UCSD-AML1 (cell line): ENCODE measurements at regions not wholly inside any gene's neighbourhood (a gene's known extent, or its start where the extent isn't known, plus 50 kb on each side); places are given as distances from the start of the nearest gene placed in this dataset.
A peak's percentile ranks its signal among the peaks of the same experiment; 100 is the strongest.

Experiments
- DNase-seq: peaks from one replicate; lab custom pipeline; 2025; ENCODE audit not compliant: unreplicated experiment; lab: John Stamatoyannopoulos, UW

DNA sequence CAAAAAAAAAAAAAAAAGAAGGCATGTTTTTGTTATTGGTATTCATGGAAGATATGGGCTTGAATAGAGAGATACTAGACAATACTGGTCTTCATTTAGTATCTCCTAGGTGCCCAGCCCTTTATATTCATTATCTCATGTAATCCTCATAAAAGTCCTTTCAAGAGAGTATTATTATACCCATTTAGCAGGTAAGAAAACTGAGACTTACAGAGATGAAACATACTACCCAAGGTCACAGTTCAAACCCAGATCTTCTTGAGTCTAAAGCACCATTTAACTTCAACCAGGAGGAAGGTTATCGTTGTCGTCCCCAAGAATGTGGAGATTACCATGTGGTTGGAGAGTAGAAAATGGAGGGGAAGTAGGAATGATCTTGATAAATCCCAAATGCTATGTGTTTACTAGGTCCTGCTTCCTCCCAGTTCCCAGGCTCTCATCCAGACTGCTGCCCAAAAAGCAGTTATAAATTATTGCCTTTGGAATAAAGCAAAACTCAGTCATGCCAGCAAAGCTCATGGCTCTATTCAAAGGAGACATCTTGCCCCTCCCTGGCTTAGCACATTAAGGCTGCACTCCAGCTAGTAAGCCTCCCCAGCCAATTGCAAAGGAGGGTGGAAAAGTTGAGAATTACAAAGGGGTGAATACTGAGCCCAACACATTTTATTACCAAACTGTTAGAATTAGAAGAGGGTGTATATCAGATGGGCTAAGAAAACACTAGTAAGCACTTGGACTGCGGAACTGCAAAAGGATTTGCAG lies 163.9 kb downstream of the PIK3R1 start:
- no peak for DNase-seq

GRCh38 chr5:68380078-68380477 lies 164.5 kb downstream of the PIK3R1 start:
- DNase-seq = no peak

- no peak for DNase-seq
Measured at GRCh38 chr5:68381060-68381459, 165.5 kb downstream of the PIK3R1 start.

- DNase-seq = peak; percentile 15
Measured at GRCh38 chr5:68381909-68382308, 166.4 kb downstream of the PIK3R1 start.

- DNase-seq = no peak
Measured at GRCh38 chr5:68382640-68383039, 167.1 kb downstream of the PIK3R1 start.

- no peak for DNase-seq
Measured at GRCh38 chr5:68383888-68384310, 168.3 kb downstream of the PIK3R1 start.

DNA sequence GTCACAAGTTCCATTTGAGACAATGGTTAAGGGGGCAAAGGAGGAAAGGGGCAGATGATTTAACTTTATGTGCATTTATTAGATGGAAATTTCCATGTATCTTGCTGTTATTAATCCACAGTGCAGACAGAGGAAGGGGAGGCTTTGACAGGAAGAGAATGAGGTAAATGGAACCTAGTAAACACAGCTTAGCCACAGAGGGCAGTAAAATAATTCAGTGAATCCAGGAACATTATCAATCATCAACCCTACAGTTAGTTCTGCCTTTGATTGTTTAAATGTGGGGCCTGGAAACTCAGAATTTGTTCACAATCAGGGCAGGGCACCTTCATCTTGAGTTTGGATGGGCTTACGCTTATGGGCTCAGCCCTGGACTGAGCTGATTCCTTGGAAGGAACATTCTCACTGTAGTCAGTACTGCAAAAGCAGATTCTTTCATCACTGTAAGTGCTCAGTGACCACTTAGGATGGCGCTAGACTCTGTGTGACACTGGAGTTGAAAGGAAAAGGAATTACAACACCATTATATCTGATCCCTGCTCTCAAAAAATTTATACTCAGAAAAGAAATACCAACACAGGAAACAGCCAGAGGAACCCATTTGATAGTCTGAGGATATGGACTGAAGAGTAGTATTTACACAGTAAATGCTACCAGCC lies 169.5 kb downstream of the PIK3R1 start:
- DNase-seq = no peak

DNA sequence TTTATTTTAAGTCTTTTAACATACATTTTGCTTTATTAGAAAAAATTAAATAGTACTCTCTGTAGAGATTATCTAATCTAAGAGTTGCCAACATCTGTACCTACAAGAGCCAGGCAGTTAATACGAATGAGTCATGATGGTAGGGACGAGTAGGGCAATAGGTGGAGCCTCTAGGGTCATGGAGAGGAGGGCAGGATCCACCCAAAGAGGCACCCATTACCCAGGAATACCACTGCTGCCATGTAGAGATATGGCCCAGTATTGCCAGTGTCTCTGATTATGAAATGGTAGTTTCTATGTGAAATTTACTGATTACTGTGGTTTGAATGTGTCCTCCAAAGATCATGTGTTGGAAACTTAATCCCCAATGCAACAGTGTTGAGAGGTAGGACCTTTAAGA lies 170.4 kb downstream of the PIK3R1 start:
- DNase-seq = no peak

GRCh38 chr5:68387074-68387796 lies 171.7 kb downstream of the PIK3R1 start:
- no peak for DNase-seq

DNA sequence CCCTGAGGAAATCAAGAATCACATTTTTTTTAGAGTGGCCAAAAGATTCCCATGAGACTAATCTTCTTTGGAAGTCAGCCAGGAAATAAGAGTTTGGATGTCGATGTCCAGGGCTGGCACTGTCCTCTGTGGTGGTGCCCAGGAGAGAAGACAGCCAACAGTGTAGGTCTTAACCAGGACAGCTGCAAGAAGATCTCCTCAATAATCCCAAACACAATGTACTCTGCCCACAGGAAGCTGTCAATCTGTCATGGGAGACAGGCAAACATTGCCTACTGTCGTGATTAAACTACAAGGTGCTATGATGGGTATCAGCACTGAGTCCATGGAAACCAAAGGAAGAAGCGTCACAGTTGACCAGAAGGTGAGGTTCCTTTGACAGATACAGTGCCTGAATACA lies 174.1 kb downstream of the PIK3R1 start:
- DNase-seq = no peak

DNA sequence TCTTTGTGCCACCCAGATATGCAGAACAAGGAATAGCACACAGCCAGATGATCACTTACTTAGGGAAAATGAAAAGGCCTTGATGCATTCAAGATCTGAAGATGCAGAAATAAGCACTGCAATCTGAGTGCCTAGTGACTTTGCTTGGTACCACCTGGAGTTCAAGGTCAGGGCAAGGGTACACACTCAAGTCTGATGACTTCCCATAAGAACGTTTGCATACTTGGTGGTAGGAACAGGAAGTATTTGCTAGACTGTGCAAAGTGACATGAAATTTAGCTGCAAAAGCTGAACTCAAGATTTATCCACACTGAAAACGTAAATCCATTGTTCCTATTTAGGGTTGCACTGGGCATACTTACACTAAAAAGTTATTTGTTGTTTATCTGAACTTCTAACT lies 177.1 kb downstream of the PIK3R1 start:
- no peak for DNase-seq

GRCh38 chr5:68395302-68395701 lies 179.7 kb downstream of the PIK3R1 start:
- no peak for DNase-seq

- no peak for DNase-seq
Measured at GRCh38 chr5:68395926-68396511, 180.5 kb downstream of the PIK3R1 start.

DNA sequence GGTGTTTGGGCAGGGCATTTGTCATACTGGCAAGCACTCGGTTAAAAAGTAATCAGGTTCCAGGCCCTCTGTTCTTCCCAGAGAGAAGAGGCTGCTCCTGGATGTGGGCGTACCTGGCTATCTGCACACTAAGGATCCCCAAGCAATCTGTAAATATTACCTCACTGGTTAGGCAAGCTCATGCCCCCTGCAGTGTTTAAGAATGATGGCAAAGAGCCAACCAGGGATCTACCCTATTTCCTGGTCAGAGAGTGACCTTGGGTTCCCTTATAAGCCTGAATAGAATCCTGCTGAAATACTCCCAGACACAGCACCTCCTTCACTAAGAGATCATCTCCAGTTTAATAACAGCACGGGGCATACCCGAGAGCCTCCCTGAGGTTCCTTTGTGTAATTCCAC lies 181.2 kb downstream of the PIK3R1 start:
- DNase-seq = no peak

DNA sequence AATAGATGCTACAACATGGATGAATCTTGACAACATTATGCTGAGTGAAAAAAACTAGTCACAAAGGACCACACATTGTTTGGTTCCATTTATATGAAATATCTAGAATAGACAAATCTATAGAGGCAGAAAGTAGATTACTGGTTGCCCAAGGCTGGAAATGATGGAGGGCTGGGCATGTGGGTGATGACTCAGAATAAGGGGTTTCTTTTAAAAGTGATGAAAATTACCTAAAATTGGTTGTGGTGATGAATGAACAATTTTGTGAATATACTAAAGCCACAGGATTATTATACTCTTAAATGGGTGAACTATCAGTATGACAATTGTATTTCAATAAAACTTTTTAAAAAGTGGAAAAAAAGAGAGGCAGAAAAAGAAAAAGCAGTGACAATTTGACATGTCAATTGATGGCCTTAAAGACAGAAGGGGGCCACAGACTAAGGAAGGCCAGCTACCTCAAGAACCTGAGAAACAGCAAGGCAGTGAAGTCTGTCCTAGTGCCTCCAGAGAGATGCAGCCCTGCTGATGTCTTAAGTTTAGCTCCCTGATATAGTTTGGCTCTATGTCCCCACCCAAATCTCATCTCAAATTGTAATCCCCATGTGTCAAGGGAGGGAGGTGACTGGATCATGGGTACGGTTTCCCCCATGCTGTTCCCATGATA lies 182.7 kb downstream of the PIK3R1 start:
- no peak for DNase-seq

DNA sequence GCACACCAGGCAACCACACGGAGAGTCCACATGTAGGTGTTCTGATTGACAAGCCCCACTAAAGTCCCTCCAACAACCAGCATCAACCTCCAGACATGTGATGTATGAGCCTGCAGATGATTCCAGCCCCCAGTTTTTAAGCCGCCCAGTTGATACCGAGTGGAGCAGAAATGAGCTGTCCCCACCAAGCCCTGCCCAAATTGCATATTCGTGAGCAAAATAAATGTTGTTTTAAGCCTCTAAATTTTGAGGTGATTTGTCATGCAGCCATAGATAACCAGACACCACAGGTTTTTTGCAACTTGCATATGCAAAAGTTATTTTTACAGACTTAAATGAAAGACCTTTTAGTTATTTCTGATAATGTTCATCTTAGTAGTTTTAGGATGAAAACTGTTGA lies 187.7 kb downstream of the PIK3R1 start:
- no peak for DNase-seq

GRCh38 chr5:68404246-68404645 lies 188.7 kb downstream of the PIK3R1 start:
- DNase-seq = no peak

DNA sequence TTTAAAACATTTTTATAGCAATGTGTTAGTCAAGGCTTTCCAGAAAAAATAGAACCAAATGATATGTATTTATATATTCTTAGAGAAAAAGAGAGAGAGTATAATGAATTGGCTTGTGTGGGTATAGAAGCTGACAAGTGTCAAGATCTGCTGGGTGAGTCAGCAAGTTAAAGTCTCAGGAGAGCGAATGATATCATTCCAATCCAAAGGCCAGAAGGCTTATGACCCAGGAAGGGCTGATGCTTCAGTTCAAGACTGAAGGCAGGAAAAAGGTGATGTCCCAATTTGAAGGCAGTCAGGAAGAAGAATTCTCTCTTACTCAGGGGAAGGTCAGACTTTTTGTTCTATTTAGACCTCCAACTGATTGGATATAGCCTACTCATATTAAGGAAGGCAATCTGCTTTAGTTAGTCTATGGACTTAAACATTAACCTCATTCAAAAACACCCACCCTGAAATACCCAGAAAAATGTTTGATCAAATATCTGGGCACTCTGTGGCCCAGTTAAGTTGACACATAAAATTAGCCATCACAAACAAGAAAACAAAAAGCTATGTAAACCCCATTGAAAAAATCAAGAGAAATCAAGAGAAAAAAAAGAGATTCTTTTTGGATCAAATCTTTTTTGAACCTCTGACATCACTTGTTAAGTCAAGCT lies 189.6 kb downstream of the PIK3R1 start:
- DNase-seq = no peak

DNA sequence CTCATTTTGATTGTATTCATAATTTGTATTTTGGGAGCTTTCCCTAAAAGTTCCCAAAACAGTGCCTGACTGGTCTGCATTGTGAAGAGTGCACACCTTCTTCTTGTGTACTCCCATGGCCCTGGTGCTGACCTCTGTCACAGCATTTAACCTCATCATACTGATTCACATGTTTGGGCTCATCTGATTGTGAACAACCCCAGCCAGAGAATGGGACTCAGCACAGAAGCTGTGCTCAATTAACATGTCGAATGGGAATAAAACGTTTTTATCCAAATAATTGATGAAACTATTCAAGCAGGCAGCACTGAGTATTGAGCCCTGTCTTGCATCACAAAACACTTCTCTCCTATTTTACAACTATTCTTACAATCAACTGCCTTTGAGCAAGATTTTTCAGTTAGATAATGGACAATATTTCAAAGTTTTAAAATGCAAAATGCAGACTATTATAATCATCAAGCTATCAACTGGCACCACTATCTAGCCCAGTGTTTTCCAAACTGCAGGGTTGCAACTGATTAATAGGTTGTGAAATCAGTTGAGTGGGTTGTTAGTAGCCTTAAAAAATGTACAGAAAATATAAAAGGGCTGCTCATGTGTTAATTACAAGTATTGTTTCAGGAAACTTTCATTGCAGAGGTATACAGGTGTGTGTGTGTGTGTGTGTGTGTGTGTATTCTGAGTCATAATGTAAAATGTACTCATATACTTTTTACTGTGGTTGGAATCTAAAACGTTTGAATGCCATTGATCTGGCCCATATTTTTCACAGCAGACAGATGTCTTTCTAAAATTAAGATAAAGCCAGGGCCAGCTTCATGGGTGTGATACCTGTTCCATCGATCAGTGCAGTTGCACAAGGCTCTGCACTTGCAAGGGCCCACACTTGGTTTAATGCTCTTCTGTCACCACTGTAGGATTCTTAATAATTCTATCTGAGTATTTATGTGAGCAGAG lies 190.5 kb downstream of the PIK3R1 start:
- no peak for DNase-seq
